Transverse colon (tissue), 4 donors: ENCODE measurements at regions not wholly inside any gene's neighbourhood (a gene's known extent, or its start where the extent isn't known, plus 50 kb on each side); places are given as distances from the start of the nearest gene placed in this dataset.
"Not testable (repeated sequence)": the region's sequence is repeated elsewhere in the genome, so short reads cannot be mapped to it uniquely, and the experiment has no call there.

ENCODE experiments used
- DNase-seq: peaks from one replicate; pipeline ENCODE4 v3.0.0-alpha.2; 2019
- H3K27ac ChIP-seq, 4 donors: fragments of 200-600 bp; sonication (generic); 2 replicates each; pipeline ENCODE4 v1.5.1; 2016 to 2018; ENCODE audit warnings: inconsistent platforms in 4 of 4
- H3K27me3 ChIP-seq: fragments of 200-600 bp; sonication (generic); 2 replicates; pipeline ENCODE4 v1.5.1; 2017; ENCODE audit warnings: inconsistent platforms
- H3K36me3 ChIP-seq, 4 donors: fragments of 200-600 bp; sonication (generic); 2 replicates each; pipeline ENCODE4 v1.5.1; 2017 to 2019; ENCODE audit warnings: inconsistent platforms in 4 of 4
- H3K4me1 ChIP-seq, 4 donors: fragments of 200-600 bp; sonication (generic); 2 replicates each; pipeline ENCODE4 v1.5.1; 2017 to 2020; ENCODE audit warnings: inconsistent platforms in 4 of 4
- H3K4me3 ChIP-seq, 4 donors: fragments of 200-600 bp; sonication (generic); 1 replicate in 1 of 4; 2 replicates in 3 of 4; pipeline versions ENCODE4 v1.5.1 to v1.6.1; 2017 to 2019; ENCODE audit warnings: inconsistent platforms in 4 of 4
- H3K9me3 ChIP-seq, 2 donors: fragments of 200-600 bp; sonication (generic); 2 replicates each; pipeline ENCODE4 v1.5.1; 2017 to 2019; ENCODE audit warnings: inconsistent platforms in 2 of 2
- CTCF ChIP-seq, 5 experiments: fragments of 200-600 bp in 3 of 5; fragments of 450-650 bp in 2 of 5; sonication (generic) in 3 of 5; IDR thresholded peaks; 1 replicate in 2 of 5; 2 replicates in 3 of 5; pipeline ENCODE4 v1.5.1; 2016 to 2017; ENCODE audit warnings: antibody characterized with exemption in 5 of 5, inconsistent platforms in 3 of 5, mild to moderate bottlenecking in 2 of 5, moderate library complexity in 1 of 5
- EP300 ChIP-seq: sonication (generic); formaldehyde crosslinking; IDR thresholded peaks from one replicate; pipeline ENCODE4 v1.6.1; 2017; ENCODE audit warnings: antibody characterized with exemption, low read depth
- POLR2A ChIP-seq: fragments of 450-650 bp; IDR thresholded peaks from one replicate; pipeline ENCODE4 v1.6.1; 2016; ENCODE audit warnings: antibody characterized with exemption, mild to moderate bottlenecking, moderate library complexity
- POLR2AphosphoS5 ChIP-seq, 3 donors: sonication (generic); formaldehyde crosslinking; IDR thresholded peaks; one replicate each; pipeline ENCODE4 v1.6.1; 2016; ENCODE audit warnings: antibody characterized with exemption in 3 of 3
- WGBS, 2 donors: methylation state at CpG; one replicate each; pipeline ENCODE4 v1.1.5; 2018; ENCODE audit warnings: low coverage in 1 of 2; 5-methylcytosine and 5-hydroxymethylcytosine counted together
- in situ Hi-C, 4 donors: fragments of 200-750 bp; cut with MboI; loops; one replicate each; pipeline versions ENCODE4 v1.15.0 to v1.15.1; 2017; ENCODE audit warnings: low sequenced_read_pairs in 3 of 4, low pct_ligation_motif_present in 1 of 4, low pct_unique_long_range_greater_than_20kb in 1 of 4
- intact Hi-C: fragments of 100-400 bp; cut with DNase I; formaldehyde crosslinking; loops from one replicate; pipeline ENCODE4 v1.15.1; 2023; ENCODE audit warnings: low total_unique reads

DNA sequence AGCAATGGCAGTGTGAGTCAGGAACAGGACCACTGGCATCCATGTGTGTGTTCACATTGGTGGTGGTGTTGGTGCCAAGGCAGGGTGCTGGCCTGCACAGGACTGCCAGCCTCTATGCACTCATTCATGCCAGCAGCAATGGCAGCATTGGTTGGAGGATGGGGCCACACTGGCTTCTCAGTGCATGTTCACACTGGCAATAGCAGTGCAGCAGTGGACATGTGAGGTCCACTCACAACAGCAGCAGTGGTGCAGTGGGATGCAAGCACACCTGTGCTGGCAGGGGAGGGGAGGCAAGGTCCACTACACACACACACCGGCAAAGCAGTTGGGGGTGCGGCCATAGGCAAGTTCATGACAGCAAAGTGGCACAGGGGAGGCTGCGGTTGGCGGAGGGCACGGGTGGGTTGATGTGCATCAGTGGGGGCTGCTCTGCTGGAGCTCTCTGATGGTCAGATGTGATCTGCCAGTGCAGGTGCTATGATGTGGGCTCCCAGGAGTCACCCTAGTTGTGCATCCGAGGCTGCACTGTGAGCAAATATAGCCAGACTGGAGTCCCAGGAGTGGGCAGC is 57.8 kb upstream of the TNKS2 start:
- no peaks in the 10 kb centered on the region for H3K4me1 ChIP-seq
- TF ChIP-seq POLR2AphosphoS5 (IDR thresholded peaks at IDR 0.05), result no peak
- no peak for TF ChIP-seq CTCF (IDR thresholded peaks at IDR 0.05)
- TF ChIP-seq POLR2A, result no peak
- no peak for TF ChIP-seq EP300
- no peaks in the 10 kb centered on the region for H3K36me3 ChIP-seq
- H3K9me3 ChIP-seq, result no peaks in the 10 kb centered on the region
- peaks cover 7% of the 10 kb centered on the region for H3K27me3 ChIP-seq
- no peak for DNase-seq
- 96% methylated on average over 6 of the region's 6 CpGs; no CpG with 5 or more reads in 1 of the 2 donors for WGBS, 2 donors
- H3K27ac ChIP-seq, result no peak overlapping the region
- no peak overlapping the region for H3K4me3 ChIP-seq
- in situ Hi-C loops, result no loop called here
- intact Hi-C loops, result no loop called here

DNA sequence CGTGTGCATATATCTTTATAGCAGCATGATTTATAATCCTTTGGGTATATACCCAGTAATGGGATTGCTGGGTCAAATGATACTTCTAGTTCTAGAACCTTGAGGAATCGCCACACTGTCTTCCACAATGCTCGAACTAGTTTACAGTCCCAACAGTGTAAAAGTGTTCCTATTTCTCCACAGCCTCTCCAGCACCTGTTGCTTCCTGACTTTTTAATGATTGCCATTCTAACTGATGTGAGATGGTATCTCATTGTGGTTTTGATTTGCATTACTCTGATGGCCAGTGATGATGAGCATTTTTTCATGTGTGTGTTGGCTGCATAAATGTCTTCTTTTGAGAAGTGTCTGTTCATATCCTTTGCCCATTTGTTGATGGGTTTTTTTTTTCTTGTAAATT is 66.0 kb upstream of the TNKS2 start:
- H3K27ac ChIP-seq, intact Hi-C loops, in situ Hi-C loops, H3K27me3 ChIP-seq, H3K4me3 ChIP-seq, H3K9me3 ChIP-seq, H3K4me1 ChIP-seq, DNase-seq, H3K36me3 ChIP-seq: not testable (repeated sequence)
- 67 to 73% methylated on average over 2 to 3 of the region's 3 CpGs for WGBS, 2 donors

DNA sequence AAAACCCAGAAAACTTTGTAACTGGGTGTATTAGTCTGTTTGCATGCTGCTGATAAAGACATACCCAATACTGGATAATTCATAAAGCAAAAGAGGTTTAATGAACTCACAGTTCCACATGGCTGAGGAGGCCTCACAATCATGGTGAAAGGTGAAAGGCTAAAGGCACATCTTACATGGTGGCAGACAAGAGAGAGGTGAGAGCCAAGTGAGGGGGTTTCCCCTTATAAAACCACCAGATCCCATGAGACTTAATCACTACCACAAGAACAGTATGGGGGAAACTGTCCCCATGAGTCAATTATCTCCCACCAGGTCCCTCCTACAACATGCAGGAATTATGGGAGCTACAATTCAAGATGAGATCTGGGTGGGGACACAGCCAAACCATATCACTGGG is 68.9 kb upstream of the TNKS2 start:
- in situ Hi-C loops, intact Hi-C loops: not testable (repeated sequence)

DNA sequence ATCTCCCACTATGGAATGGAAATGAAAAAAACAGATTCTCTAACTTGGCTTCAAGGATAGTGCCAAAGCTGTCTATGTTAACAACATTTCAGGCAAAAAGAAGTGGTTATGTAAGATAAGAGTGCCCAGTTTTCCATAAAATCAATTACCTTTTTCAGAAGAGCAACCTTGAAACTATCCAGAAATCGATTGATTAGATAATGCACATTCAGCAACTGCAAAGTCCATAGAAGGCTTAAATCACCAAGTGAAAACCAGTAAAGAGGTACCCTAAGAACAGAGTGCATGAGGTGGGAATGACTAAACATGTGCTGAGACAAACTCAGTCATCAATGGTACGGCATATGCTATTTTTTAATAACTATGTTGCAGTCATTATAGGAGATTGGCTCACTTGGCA is 71.9 kb upstream of the TNKS2 start:
- H3K27me3 ChIP-seq, result no peaks in the 10 kb centered on the region
- 90 to 100% methylated on average over 2 of the region's 2 CpGs for WGBS, 2 donors
- no peaks in the 10 kb centered on the region for H3K36me3 ChIP-seq
- H3K9me3 ChIP-seq, result no peaks in the 10 kb centered on the region
- TF ChIP-seq POLR2AphosphoS5 (IDR thresholded peaks at IDR 0.05), result no peak
- no peak for TF ChIP-seq CTCF (IDR thresholded peaks at IDR 0.05)
- no peaks in the 10 kb centered on the region for H3K4me1 ChIP-seq
- no peak overlapping the region for H3K27ac ChIP-seq
- intact Hi-C loops (no loop called here), in situ Hi-C loops (no loop called here)
- H3K4me3 ChIP-seq, result no peak overlapping the region
- no peak for DNase-seq

More for the DNA sequence above, 68.9 kb upstream of the TNKS2 start:
- H3K9me3 ChIP-seq, H3K4me3 ChIP-seq, H3K36me3 ChIP-seq, H3K27ac ChIP-seq, H3K4me1 ChIP-seq, H3K27me3 ChIP-seq, DNase-seq: not testable (repeated sequence)

- H3K9me3 ChIP-seq, result no peaks in the 10 kb centered on the region
- intact Hi-C loops (no loop called here), in situ Hi-C loops (no loop called here)
- no peaks in the 10 kb centered on the region for H3K27me3 ChIP-seq
- H3K27ac ChIP-seq, result no peak overlapping the region
- no peak overlapping the region for H3K4me3 ChIP-seq
- no peak for TF ChIP-seq POLR2A
- no peak for TF ChIP-seq CTCF (IDR thresholded peaks at IDR 0.05)
- TF ChIP-seq POLR2AphosphoS5 (IDR thresholded peaks at IDR 0.05), result no peak
- TF ChIP-seq EP300, result no peak
- 87 to 89% methylated on average over 2 to 3 of the region's 3 CpGs for WGBS, 2 donors
- no peaks in the 10 kb centered on the region for H3K36me3 ChIP-seq
- H3K4me1 ChIP-seq, result no peaks in the 10 kb centered on the region
- no peak for DNase-seq
These were observed 73.3 kb upstream of the TNKS2 start for GRCh38 chr10:91724933-91725332.
